ENCODE measurements at regions not wholly inside any gene's neighbourhood (a gene's known extent, or its start where the extent isn't known, plus 50 kb on each side); places are given as distances from the start of the nearest gene placed in this dataset.
A peak's percentile ranks its signal among the peaks of the same experiment; 100 is the strongest.

DNA sequence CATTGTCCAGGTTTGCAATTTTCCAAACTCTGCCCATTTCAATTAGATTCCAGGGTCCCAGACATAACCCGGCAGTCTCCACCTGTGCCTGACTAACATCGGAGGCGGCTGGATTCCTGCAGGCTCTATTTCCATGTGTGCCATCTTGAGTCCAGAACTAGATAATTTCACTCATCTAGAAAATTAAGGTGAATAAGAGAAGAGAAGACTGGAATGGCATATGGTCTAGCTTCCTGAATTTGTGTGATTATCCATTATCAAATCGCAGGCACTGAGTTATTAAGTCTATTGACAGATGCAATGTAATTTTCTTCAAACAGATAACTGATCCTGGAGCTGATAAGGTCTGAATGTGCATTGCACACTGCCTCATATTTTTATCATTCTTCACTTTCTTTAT lies 305.2 kb downstream of the ETAA1 start:
- no peak overlapping the region for H2AFZ ChIP-seq (ENCODE audit: low read length)
- DNase-seq: no peak

DNA sequence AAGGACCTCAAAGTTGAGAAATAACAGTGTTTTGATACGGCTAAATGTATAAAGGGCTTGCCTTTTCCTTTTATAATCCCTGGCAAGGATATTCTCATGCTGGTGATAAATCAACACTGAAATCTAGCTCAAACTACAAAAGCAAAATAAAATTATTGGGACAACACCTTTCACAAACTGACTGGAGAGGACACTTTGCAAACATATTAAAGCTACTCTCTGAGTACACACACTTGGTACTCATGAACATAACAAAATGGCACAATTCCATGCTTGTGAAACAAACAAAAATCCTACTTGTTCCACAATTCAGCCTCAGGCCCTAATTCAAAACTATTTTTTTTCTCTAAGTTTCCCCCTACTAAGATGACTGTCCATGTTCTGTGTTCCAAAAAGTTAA lies 305.8 kb downstream of the ETAA1 start:
- no peaks in the 10 kb centered on the region for H3K9me2 ChIP-seq (replicated peaks; ENCODE audit: insufficient read depth, low read length)
- H3K27me3 ChIP-seq (ENCODE audit: low read length): no peaks in the 10 kb centered on the region
- no peaks in the 10 kb centered on the region for H3K36me3 ChIP-seq (ENCODE audit: insufficient read depth, low read length)
- no peak overlapping the region for H3K9ac ChIP-seq (ENCODE audit: low read length)
- no peak overlapping the region for H2AFZ ChIP-seq (ENCODE audit: low read length)
- no peaks in the 10 kb centered on the region for H3K79me2 ChIP-seq (ENCODE audit: low read length)
- DNase-seq: no peak
- no peaks in the 10 kb centered on the region for H3K9me3 ChIP-seq (ENCODE audit: low read length)
- H3K27ac ChIP-seq (ENCODE audit: low read length): no peak overlapping the region
- no peaks in the 10 kb centered on the region for H4K20me1 ChIP-seq (ENCODE audit: insufficient read depth, low read depth, low read length)
- no peak overlapping the region for H3K4me2 ChIP-seq (ENCODE audit: low read depth, low read length, poor library complexity, severe bottlenecking)
- no peak overlapping the region for H3K4me3 ChIP-seq (ENCODE audit: low read length)
- peaks cover 5% of the 10 kb centered on the region for H3K4me1 ChIP-seq (ENCODE audit: low read length)

More for the DNA sequence above, 305.2 kb downstream of the ETAA1 start:
- H3K9me3 ChIP-seq (ENCODE audit: low read length): no peaks in the 10 kb centered on the region
- H3K9ac ChIP-seq (ENCODE audit: low read length): no peak overlapping the region
- no peaks in the 10 kb centered on the region for H3K79me2 ChIP-seq (ENCODE audit: low read length)
- no peak overlapping the region for H3K4me3 ChIP-seq (ENCODE audit: low read length)
- no peaks in the 10 kb centered on the region for H3K4me1 ChIP-seq (ENCODE audit: low read length)
- H3K4me2 ChIP-seq (ENCODE audit: low read depth, low read length, poor library complexity, severe bottlenecking): no peak overlapping the region
- no peaks in the 10 kb centered on the region for H3K9me2 ChIP-seq (replicated peaks; ENCODE audit: insufficient read depth, low read length)
- H3K27me3 ChIP-seq (ENCODE audit: low read length): no peaks in the 10 kb centered on the region
- no peaks in the 10 kb centered on the region for H3K36me3 ChIP-seq (ENCODE audit: insufficient read depth, low read length)
- H3K27ac ChIP-seq (ENCODE audit: low read length): no peak overlapping the region
- no peaks in the 10 kb centered on the region for H4K20me1 ChIP-seq (ENCODE audit: insufficient read depth, low read depth, low read length)

DNA sequence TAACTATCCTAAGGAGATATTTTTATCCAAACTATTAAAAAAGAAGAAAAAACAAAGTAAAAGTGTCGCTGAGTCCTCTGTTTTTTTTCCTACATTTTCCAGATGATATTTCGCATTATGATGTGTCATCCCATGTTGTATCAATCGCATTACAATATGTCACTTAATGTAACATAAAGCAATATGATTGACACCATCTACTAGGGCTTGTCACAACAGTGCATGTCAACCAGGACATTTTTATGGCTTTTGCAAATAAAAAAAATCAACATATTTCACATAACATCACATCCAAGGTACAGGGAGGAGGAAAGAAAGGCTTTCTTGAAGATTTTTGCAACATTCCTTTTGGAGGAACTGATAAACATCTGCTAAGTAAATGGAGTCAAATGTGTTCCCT lies 308.9 kb downstream of the ETAA1 start:
- Histone ChIP-seq H3K4me2 (ENCODE audit: low read depth, low read length, poor library complexity, severe bottlenecking) (no peak overlapping the region), H3K79me2 (ENCODE audit: low read length) (no peaks in the 10 kb centered on the region), H3K9ac (ENCODE audit: low read length) (no peak overlapping the region), H3K4me3 (ENCODE audit: low read length) (no peak overlapping the region), H3K27me3 (ENCODE audit: low read length) (no peaks in the 10 kb centered on the region), H3K9me3 (ENCODE audit: low read length) (no peaks in the 10 kb centered on the region), H3K4me1 (ENCODE audit: low read length) (peaks cover 10% of the 10 kb centered on the region), H3K9me2 (replicated peaks; ENCODE audit: insufficient read depth, low read length) (no peaks in the 10 kb centered on the region), H2AFZ (ENCODE audit: low read length) (no peak overlapping the region), H3K27ac (ENCODE audit: low read length) (no peak overlapping the region), H3K36me3 (ENCODE audit: insufficient read depth, low read length) (no peaks in the 10 kb centered on the region), H4K20me1 (ENCODE audit: insufficient read depth, low read depth, low read length) (no peaks in the 10 kb centered on the region)
- no peak for DNase-seq

DNA sequence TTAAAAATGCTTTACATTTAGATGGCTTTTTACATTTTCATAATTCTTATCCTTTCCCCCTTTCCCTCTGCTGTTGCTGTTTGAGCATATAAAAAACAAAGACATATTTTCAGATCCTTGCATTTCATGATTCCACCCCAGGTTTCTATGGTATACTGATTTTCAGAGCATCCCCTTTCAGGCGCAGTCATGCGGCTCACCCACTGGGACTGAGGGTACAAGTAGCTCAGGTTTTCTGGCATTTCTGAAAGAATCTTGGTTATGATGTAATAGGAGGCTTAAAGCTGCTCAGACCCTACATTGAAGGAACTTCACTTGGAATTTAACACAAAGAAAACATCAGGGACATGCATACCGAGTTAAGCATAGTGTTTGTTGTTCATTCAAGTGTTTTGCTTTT lies 310.8 kb downstream of the ETAA1 start:
- DNase-seq: no peak
- Histone ChIP-seq H3K9me2 (replicated peaks; ENCODE audit: insufficient read depth, low read length) (no peaks in the 10 kb centered on the region), H3K79me2 (ENCODE audit: low read length) (no peaks in the 10 kb centered on the region), H3K4me2 (ENCODE audit: low read depth, low read length, poor library complexity, severe bottlenecking) (no peak overlapping the region), H2AFZ (ENCODE audit: low read length) (no peak overlapping the region), H3K9me3 (ENCODE audit: low read length) (no peaks in the 10 kb centered on the region), H4K20me1 (ENCODE audit: insufficient read depth, low read depth, low read length) (no peaks in the 10 kb centered on the region), H3K36me3 (ENCODE audit: insufficient read depth, low read length) (no peaks in the 10 kb centered on the region), H3K4me3 (ENCODE audit: low read length) (no peak overlapping the region), H3K27me3 (ENCODE audit: low read length) (no peaks in the 10 kb centered on the region), H3K9ac (ENCODE audit: low read length) (no peak overlapping the region), H3K27ac (ENCODE audit: low read length) (no peak overlapping the region), H3K4me1 (ENCODE audit: low read length) (peaks cover 10% of the 10 kb centered on the region)

DNA sequence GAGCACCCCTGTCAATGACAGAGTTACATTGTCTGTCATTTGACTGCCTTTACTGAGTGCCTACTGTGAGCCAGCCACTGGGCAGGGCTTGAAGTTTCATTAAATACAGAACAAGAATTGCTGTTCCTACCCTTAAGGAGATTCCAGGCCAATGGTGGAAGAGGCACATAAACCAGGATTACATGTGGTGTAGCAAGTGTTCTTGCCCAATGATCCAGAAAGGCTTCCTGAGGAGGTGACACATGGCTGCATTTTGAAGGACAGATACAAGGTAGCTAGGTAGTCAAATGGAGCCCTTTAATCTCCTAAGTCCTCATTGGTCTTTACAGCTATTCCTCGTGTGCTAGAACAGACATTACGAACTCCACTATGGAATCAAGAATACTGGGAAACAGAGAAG lies 312.7 kb downstream of the ETAA1 start:
- Histone ChIP-seq H2AFZ (ENCODE audit: low read length) (0 out of 2 replicates have a peak overlapping the region, but pooled peaks have one; percentile 19), H3K27ac (ENCODE audit: low read length) (no peak overlapping the region), H3K9me2 (replicated peaks; ENCODE audit: insufficient read depth, low read length) (no peaks in the 10 kb centered on the region), H3K4me2 (ENCODE audit: low read depth, low read length, poor library complexity, severe bottlenecking) (no peak overlapping the region), H3K36me3 (ENCODE audit: insufficient read depth, low read length) (no peaks in the 10 kb centered on the region), H3K9me3 (ENCODE audit: low read length) (no peaks in the 10 kb centered on the region), H3K27me3 (ENCODE audit: low read length) (no peaks in the 10 kb centered on the region), H3K4me1 (ENCODE audit: low read length) (peaks cover 10% of the 10 kb centered on the region), H3K79me2 (ENCODE audit: low read length) (no peaks in the 10 kb centered on the region), H3K9ac (ENCODE audit: low read length) (no peak overlapping the region), H4K20me1 (ENCODE audit: insufficient read depth, low read depth, low read length) (no peaks in the 10 kb centered on the region), H3K4me3 (ENCODE audit: low read length) (no peak overlapping the region)
- DNase-seq: no peak

DNA sequence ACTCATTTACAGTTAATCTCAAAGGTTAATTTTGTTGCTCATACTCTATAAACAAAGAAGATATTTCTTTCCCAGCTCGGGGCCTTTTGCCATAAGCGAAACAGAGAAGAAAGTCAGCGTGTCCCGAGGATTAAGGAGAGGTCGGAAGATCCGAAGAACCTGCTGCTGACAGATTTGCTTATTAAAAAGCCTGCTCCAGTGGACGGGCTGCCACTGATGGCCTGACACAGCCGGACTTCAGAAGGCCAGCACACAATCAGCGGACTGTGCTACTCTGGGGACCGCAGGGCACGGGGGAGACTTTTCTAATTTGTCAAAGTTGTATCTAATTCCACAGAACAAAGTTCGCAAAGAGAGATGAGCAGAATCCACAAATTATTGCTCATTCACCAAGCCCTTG lies 315.4 kb downstream of the ETAA1 start:
- Histone ChIP-seq H3K9me2 (replicated peaks; ENCODE audit: insufficient read depth, low read length) (no peaks in the 10 kb centered on the region), H3K79me2 (ENCODE audit: low read length) (no peaks in the 10 kb centered on the region), H2AFZ (ENCODE audit: low read length) (no peak overlapping the region), H3K9ac (ENCODE audit: low read length) (no peak overlapping the region), H3K4me3 (ENCODE audit: low read length) (no peak overlapping the region), H3K36me3 (ENCODE audit: insufficient read depth, low read length) (no peaks in the 10 kb centered on the region), H3K27me3 (ENCODE audit: low read length) (no peaks in the 10 kb centered on the region), H3K4me2 (ENCODE audit: low read depth, low read length, poor library complexity, severe bottlenecking) (no peak overlapping the region), H4K20me1 (ENCODE audit: insufficient read depth, low read depth, low read length) (no peaks in the 10 kb centered on the region), H3K27ac (ENCODE audit: low read length) (no peak overlapping the region), H3K4me1 (ENCODE audit: low read length) (peaks cover 9% of the 10 kb centered on the region), H3K9me3 (ENCODE audit: low read length) (no peaks in the 10 kb centered on the region)
- no peak for DNase-seq

DNA sequence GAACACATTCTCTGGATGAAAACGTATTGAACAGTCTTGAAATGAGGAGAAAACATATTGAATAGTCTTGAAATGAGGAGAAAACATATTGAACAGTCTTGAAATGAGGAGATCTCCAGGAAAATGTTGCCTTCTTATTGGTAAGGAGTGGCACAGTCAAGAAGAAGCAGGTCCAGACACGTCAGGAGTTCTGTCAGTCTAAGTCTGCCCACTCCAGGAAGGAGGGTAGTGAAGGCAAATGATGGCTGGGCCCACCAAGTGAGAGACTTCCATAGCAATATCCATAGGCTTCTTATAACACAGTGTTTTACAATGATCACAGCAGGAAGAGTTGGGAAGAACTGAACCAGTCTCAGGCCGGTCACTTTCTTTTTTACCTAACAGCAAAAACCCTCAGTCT lies 316.2 kb downstream of the ETAA1 start:
- Histone ChIP-seq H2AFZ (ENCODE audit: low read length) (0 out of 2 replicates have a peak overlapping the region, but pooled peaks have one; percentile 2), H3K4me1 (ENCODE audit: low read length) (peaks cover 4% of the 10 kb centered on the region; the same call in 1 of the 2 replicates), H3K79me2 (ENCODE audit: low read length) (no peaks in the 10 kb centered on the region), H3K9ac (ENCODE audit: low read length) (no peak overlapping the region), H3K9me3 (ENCODE audit: low read length) (no peaks in the 10 kb centered on the region), H3K4me3 (ENCODE audit: low read length) (no peak overlapping the region), H3K27me3 (ENCODE audit: low read length) (no peaks in the 10 kb centered on the region), H3K4me2 (ENCODE audit: low read depth, low read length, poor library complexity, severe bottlenecking) (no peak overlapping the region), H4K20me1 (ENCODE audit: insufficient read depth, low read depth, low read length) (no peaks in the 10 kb centered on the region), H3K9me2 (replicated peaks; ENCODE audit: insufficient read depth, low read length) (no peaks in the 10 kb centered on the region), H3K36me3 (ENCODE audit: insufficient read depth, low read length) (no peaks in the 10 kb centered on the region), H3K27ac (ENCODE audit: low read length) (no peak overlapping the region)
- DNase-seq: no peak

DNA sequence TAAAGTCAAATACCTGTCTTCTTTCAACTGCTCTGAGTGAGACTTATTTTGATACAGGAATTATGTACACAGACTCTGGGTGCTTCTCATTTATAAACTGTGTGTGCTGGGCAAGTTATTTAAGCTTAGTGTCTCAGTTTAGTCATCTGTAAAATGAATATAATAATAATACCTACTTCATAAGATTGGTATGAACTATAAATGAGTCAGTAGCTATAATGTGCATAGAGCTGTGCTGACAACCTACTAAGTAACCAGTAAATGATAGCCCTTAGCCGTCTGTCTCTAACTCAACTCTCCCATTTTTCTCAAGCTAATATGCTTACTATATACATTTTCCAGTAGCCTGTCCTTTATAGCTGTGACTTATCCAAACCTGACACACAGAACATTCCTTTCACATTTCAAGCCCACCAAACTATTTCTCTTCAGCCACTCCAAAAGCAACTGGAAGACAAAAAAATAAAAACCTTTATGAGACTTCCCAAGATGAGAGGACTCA lies 319.8 kb downstream of the ETAA1 start:
- no peaks in the 10 kb centered on the region for H4K20me1 ChIP-seq (ENCODE audit: insufficient read depth, low read depth, low read length)
- no peaks in the 10 kb centered on the region for H3K9me2 ChIP-seq (replicated peaks; ENCODE audit: insufficient read depth, low read length)
- no peaks in the 10 kb centered on the region for H3K4me1 ChIP-seq (ENCODE audit: low read length)
- no peaks in the 10 kb centered on the region for H3K79me2 ChIP-seq (ENCODE audit: low read length)
- H3K27ac ChIP-seq (ENCODE audit: low read length): no peak overlapping the region
- no peaks in the 10 kb centered on the region for H3K9me3 ChIP-seq (ENCODE audit: low read length)
- no peak overlapping the region for H3K4me3 ChIP-seq (ENCODE audit: low read length)
- no peak for DNase-seq
- no peaks in the 10 kb centered on the region for H3K36me3 ChIP-seq (ENCODE audit: insufficient read depth, low read length)
- H3K27me3 ChIP-seq (ENCODE audit: low read length): no peaks in the 10 kb centered on the region
- H2AFZ ChIP-seq (ENCODE audit: low read length): no peak overlapping the region
- H3K9ac ChIP-seq (ENCODE audit: low read length): no peak overlapping the region
- H3K4me2 ChIP-seq (ENCODE audit: low read depth, low read length, poor library complexity, severe bottlenecking): no peak overlapping the region

DNA sequence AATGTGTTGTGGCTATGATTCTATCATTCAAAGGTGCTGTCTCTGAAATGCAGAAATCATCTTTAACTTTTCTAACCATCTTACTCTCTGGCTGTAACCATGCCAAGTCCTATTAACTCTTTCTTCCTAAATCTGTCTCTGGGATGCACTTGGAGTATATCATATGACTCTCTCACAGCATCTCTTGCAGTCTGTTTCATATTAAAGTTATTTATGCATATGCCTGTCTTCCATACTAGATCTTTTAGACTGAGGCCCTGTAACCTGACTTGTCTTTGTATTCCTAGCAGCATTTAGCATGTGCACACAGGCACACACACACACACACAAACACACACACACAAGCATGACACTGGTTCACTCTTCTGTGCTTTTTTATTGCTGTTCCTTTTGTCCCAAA lies 320.6 kb downstream of the ETAA1 start:
- DNase-seq: no peak
- H3K4me2 ChIP-seq (ENCODE audit: low read depth, low read length, poor library complexity, severe bottlenecking): no peak overlapping the region
- H3K36me3 ChIP-seq (ENCODE audit: insufficient read depth, low read length): no peaks in the 10 kb centered on the region
- H3K9me2 ChIP-seq (replicated peaks; ENCODE audit: insufficient read depth, low read length): no peaks in the 10 kb centered on the region
- H3K9me3 ChIP-seq (ENCODE audit: low read length): no peaks in the 10 kb centered on the region
- H3K79me2 ChIP-seq (ENCODE audit: low read length): no peaks in the 10 kb centered on the region
- no peaks in the 10 kb centered on the region for H4K20me1 ChIP-seq (ENCODE audit: insufficient read depth, low read depth, low read length)
- no peak overlapping the region for H3K9ac ChIP-seq (ENCODE audit: low read length)
- no peaks in the 10 kb centered on the region for H3K4me1 ChIP-seq (ENCODE audit: low read length)
- H3K27me3 ChIP-seq (ENCODE audit: low read length): no peaks in the 10 kb centered on the region
- H3K4me3 ChIP-seq (ENCODE audit: low read length): no peak overlapping the region
- no peak overlapping the region for H2AFZ ChIP-seq (ENCODE audit: low read length)
- H3K27ac ChIP-seq (ENCODE audit: low read length): no peak overlapping the region

All from Karpas-422 (cell line).